HG02840 (cell line): ENCODE measurements at regions not wholly inside any gene's neighbourhood (a gene's known extent, or its start where the extent isn't known, plus 50 kb on each side); places are given as distances from the start of the nearest gene placed in this dataset.
A peak's percentile ranks its signal among the peaks of the same experiment; 100 is the strongest.

Source experiments
- ATAC-seq: cut with Tn5 transposase; IDR thresholded peaks from one replicate; pipeline ENCODE4 v1.9.1; 2021; ENCODE audit warnings: mild to moderate bottlenecking, moderate library complexity, moderate number of reproducible peaks; ENCODE audit not compliant: unreplicated experiment, low FRiP score

DNA sequence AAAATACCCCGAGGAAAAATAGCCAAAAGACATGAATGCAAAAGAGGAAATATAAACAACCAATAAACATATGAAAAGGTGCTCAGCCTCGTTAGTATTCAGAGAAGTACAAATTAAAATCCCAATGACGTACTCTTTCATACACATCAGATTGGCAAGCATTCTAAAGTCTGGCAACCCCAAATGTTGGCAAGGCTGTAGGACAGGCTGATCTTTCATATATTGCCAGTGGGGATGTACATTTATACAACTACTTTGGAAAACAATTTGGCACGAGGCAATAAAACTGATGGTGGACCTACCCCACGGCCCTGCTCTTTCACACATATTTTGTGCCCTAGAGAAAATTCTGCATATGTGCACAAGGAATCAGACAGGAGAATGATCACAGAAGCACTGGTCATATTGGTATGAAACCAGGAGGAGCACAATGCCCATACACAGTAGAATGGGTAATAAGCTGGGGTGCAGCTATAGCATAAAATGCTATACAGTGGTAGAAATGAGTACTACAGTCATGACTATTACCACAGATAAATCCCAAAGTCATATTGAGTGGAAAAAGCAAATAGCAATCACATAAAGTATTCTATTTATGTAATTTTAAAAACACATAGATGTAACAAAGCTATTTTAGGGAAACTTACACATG is 176.0 kb upstream of the SLC24A5 start:
- ATAC-seq: no peak

DNA sequence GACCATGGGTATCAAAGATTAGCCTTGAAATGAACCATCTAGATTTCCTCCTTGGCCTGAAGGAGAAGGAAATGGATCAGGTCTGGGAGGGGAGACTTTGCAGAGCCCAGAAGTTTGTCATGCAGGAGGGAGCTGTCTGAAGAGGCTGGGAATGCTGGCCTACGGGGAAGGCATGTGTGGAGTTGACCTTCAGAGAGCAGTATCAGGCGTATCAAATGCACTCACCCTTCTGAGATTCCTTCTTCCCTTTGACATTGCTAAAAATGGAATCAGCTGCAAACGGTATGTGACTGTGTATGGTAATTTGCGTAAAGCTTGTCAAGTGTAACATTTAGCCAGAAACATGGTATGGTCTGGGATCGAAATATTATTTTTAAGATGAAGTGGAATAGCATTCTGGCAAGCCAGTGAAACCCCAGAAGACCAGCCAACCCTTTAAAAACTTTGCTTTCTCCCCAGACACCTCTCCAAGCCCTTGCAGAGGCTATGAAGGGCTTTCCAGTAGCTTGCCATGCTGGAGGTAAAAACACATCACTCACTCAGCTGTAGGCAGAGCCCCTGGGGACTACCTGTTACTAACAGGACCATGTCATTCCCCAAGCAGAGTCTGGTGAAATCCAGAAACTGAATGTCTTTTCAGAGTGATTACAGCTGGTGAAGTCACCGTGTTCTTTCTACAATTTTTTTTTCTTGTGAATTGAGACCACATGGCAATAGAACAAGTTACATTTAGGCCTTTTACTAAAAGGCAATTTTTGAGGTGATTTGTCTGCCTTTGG is 174.7 kb upstream of the SLC24A5 start:
- no peak for ATAC-seq

DNA sequence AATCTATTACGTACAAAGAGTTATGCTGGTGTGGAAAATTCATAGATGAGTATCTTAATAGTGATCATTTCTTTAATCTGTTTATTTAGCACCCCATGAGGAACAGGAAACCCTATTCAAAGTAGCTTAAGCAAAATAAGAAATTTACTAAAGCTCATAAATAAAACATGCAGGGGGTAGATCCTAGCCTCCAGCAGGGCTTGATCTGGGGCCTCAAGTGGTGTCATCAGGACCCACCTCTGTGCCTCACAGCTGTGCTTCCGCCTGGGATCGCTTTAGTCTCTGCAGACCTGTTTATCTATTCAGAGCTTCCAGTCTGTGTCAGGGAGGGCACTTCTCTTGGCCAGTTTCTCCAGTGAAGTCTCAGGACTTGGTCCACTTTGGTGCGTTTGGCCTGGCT is 171.0 kb upstream of the SLC24A5 start:
- no peak for ATAC-seq

DNA sequence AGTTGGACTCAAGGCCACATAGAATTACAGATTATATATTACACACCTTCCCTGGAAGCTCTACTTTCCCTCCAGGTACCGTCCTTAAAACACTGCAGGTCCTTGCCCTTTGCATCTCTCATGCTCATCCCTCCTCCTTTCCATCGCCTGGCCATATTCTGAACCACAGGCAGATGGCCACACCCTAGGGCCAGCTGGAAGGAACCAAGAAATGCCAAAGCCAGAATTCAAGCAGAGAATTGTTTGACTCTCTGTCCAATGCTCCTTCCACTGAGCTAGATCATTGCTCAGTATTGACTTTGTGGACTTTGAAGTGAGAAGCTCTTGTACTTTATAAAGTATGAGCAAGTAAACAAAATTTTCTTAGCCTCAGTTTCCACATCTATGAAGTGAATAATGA is 170.3 kb upstream of the SLC24A5 start:
- no peak for ATAC-seq

DNA sequence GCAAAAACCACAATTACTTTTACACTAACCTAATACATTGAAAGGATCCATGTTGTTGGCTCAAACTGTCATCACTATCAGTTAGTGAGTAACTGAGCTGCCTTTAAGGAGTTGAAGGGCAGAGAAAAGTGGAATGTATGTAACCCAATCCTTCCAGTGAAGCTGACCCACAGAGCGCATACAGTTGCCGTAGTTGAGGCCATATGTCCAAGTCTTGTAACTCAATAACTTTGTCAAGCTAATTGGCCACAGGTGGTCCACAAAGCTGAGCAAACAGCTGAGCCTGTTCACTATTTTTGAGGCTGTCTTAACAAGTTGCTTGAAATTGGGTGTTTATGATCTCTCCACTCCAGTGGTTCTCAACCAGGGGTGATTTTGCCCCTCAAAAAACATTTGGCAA is 169.0 kb upstream of the SLC24A5 start:
- ATAC-seq: no peak

DNA sequence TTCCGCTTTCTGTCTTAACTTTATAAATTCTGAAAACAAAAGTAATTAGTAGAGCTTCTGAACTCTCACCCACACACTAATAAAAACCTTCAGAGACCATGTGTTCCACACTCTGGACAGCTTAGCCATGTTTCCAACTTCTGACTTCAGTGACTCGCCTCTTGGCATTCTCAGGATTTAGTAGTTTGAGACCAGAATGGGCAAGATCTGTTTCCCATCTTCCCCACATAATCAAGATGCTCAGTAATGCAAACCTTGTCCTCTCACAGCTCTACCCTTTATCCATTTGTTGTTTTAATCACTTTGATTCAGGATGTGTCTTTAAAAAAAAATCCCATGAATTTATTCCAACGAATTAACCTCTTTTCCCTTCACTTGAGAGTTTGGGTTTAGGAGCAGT is 166.6 kb upstream of the SLC24A5 start:
- ATAC-seq: no peak

DNA sequence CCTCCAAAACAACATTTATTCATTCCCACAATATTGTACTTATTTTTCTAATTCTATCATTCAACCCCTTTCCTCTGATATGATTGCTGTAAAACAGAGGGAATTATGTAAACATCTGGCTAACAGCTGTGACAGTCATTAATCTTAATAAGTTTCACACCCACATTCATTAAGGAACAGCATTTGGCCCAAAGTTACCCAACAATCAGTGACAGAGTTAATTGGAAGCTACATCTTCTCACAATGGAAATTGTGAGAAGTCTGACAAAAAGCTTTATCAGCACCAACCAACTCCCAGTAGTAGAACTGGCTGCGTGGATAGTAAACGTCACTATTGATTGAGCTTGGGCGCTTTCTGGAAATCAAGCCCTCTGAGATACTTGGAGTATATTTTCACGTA is 165.8 kb upstream of the SLC24A5 start:
- ATAC-seq: no peak

DNA sequence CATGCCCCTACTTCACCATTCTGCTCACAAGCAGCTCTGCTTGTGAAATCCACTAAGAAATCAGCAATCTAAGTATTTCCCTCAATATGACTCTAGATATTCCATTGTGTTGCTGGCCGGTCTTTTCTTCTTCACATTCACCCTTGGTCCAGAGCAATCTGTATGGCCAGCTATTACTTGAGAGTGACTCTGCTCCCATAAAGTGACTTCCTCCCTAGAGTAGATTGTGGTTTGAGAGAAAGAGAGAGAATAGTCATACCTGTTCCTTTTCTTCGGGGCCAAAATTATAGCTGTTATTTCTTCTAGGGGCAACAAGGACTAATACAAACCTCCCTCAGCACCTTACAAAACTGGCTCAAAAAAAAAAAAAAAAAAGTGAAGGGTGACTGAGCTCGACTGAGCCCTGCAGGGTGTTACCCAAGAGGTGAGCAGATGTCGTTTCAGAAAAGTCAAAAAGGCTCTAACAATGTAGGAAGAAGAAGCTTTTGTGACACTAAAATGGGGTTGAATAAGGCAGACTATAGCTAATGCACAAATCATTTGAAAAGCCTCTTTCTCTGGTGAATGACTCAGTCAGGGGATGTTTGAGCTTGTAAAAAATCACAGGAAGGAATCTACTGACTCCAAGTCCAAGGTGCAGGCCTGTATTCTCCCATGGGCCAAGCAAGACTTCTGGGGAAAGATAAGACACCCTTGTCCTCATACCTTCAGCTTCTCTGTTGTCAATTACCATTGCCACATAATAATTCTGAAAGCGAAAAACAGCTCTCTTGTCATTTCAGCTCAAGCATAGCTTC is 161.0 kb upstream of the SLC24A5 start:
- ATAC-seq: no peak

DNA sequence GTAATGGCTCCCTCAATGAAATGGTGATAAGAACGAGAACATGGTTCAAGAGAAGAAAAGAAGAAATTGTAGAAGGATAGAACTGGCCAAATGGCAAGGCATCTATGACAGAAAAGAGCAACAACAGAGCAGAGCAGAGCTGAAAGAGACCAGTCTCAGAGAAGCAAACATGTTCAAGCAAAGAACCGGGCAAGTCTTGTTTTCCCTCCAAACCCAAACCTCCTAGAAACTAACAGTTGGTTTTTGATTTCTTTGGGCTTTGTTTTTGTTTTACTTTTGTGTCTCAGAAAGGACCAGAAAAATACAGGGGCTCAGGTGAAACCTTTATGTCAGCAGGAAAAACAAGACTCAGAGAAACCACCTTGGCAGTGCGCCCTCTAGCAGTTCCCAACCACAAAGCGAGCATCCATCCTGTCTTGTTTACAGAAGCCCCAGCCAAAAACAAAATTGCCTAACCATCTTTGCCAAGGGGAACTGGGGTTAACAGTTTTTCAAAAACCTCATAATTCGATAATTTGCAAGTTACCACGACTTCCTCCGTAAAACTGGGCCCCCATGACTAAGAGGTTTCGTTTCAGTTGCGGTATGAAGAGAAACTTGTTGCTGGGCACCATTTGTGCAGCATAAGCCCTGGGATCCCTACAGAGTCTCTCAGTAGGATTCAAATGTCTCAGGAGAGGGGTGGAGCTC is 159.2 kb upstream of the SLC24A5 start:
- ATAC-seq: peak; percentile 93

DNA sequence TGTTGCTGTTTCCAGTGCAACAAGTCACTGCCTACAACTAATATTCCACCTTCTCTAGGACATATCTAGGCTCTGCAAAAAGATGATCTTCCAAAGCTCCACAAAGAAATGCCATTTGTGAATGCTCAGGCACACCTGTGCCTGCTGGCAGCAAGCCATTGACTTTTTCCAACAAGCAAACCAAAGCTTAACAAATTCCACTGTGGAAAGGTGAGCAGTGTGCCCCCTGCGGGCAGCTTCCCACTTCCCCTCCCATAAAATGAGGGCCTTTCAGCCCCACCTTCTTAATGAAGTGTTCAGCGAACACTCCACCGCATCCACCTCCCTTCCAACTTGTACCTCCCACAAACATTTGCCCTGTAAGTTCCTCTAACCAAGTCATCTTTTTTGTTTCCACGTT is 157.5 kb upstream of the SLC24A5 start:
- no peak for ATAC-seq

DNA sequence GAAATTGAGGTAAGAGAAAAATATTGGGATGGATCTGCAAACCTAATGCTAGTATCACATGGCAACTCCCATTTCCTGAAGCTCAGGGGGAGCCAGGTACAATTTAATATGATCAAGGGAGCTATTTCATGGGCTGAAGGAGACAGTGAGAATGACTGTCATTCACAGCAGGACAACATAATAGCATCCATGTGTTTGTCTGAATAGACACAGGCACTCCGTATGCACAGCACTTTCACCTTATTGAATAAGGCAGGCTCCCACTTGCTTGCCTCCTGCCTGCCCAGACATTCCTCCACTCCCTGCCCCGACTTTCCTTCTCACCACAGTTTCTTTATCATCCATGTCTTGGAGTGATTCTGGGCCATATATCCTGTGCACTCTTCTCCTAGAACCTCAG is 156.6 kb upstream of the SLC24A5 start:
- ATAC-seq: no peak

DNA sequence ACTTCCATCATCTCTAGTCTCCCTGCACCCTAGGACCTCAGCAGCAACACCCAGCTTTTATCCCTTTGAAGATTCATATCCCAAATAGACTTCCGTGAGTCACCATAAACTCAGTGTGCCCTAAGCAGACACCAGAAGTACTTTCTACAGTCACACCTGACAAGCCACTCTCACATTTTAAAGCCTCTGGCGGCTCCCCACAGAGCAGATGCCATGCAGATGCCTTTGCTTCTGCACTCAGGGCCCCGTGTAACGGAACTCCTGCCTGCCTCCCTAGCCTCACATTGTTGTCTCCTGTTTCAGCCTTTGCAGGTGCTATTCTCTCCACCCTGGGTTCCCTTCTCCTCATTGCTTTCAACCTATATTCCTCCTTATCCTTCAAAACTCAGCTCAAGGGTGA is 155.5 kb upstream of the SLC24A5 start:
- ATAC-seq: no peak

DNA sequence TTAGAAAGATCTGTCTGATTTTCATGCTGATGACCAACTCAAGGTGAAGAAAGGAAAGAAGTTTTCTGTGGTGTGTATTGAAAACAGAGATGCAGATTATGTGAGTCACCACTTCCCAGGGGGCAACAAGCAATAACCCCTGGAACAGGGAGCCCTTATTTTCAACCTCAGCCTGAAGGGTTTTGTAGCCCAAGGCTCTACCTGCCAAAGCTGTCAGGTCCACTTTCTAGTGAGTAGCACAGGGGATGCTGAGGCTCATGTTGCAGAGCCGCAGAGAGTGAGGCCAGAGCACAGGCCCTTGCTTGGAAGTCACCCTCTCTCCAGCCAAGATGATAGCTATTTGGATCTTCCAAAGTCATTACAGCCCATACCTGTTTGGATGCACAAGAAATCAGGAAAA is 152.2 kb upstream of the SLC24A5 start:
- no peak for ATAC-seq

DNA sequence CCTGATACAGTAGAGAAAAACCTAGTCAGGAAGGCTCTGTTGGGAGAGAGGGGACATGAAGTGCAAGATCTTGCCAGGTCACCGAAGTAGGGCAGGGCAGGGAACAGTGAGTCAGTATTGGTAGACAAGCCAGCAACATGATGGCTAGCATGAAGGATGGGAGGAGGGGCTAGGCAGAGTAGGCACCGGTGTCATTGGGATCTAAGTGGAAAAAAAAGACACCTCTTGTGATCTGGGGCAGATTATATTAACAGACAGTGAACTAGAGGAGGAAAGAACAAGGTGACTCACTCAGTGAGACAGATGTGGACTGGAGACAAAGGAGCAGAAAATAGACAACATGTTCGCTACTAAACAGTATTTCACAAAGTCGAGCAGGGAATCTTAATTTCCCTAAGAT is 149.2 kb upstream of the SLC24A5 start:
- ATAC-seq: no peak

DNA sequence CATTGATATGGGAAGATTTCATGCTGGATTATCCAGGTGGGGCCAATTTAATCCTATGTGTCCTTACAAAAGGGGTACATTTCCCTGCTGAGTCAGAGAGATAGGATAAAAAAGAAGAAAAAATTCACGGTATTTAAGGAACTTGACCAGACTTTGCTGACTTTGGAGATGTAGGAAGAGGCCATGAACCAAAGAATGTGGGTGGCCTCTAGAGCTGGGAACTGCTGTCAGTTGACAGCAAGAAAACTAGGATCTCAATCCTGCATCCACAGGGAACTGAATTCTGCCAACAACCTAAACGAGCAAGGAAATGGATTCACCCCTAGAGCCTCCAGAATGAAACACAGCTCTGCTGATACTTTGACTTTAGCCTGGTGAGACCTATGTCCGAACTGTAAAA is 148.1 kb upstream of the SLC24A5 start:
- no peak for ATAC-seq

DNA sequence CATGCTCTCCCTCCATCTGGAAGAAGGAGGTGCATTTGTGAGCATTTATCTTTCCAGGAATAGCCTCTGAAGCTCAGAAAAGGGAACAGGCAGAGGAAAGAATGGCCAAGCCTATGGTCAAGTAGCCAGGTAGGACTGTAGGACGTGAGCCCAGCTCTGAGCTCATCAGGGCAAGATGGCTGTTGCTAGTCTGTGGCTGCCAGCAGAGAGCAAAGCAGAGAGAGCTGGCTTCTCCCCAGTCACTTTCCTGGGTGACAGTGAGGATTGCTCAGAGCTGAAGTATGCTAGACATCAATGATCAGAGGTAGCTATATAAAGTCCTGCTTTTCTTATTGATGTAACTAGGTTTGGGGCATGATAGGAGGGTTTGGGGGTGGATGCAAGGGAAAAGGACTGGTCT is 146.1 kb upstream of the SLC24A5 start:
- ATAC-seq: no peak

DNA sequence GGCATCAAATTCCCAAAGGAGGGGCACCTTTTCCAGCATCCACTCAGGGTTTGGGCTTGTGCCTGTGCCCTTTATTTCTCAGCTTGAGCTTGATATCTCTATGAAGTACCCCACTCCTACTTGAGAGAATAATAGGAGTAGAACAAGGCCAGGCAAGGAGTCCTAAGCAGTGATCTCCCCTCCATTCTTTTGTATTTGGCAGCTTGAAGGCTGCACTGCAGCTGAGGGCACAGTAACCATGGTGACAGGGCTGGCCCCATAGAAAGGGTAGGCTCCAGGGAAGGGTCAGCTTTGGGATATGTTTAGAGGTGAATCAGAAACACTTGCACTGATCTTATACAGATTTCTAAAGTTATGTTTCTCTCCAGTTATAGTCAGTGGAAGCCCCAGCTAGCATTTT is 145.4 kb upstream of the SLC24A5 start:
- no peak for ATAC-seq

DNA sequence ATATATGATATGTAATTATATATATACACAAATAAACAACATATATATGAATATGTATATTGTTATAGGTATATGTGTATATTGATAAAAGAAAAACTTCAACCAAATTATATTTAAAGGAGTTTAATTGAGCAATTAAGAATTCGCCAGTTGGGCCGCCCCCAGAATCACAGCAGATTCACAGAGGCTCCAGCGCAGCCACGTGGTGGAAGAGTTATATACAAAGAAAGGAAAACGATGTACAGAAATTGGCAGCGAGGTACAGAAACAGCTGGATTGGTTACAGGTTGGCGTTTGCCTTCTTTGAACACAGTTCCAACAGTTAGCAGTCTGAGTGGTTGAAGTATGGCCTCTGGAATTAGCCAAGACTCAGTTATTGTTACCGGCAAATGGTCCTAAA is 137.3 kb upstream of the SLC24A5 start:
- ATAC-seq: no peak

DNA sequence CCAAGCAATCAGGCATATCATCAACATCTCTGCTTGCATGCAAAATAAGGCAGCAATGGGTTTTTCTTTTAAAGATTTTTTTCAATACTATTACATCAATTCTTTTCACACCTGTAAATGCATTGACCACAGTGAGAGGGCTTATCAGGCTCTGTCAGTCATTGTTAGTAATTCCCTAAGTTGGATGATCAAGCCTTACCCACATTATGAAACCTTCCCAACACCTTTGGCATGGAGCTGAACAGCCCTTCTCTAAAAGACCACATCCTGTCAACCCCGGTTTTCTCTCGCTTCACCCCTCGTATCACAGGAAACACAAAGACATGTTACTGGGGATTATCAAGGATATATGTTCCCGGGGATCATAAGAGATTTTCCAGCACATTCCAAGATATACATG is 135.2 kb upstream of the SLC24A5 start:
- ATAC-seq: no peak

DNA sequence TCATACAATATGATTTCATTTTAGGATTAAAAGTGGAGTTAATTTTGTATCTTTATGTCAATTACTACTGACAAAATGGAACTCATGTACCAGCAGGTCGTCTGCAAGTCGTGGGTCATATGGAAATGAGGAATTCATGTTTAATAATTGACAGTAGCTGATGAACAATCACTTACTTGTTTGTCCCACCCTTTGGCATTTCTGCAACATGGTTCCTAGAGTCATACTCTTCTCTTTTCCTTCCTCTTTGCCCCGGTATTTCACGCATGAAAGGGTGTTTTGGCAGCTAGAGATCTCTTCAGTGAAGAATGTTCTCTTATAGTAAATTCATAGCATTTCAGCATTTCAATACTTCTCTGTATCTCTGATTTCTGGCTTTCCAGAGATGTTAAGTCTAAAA is 133.3 kb upstream of the SLC24A5 start:
- ATAC-seq: no peak

DNA sequence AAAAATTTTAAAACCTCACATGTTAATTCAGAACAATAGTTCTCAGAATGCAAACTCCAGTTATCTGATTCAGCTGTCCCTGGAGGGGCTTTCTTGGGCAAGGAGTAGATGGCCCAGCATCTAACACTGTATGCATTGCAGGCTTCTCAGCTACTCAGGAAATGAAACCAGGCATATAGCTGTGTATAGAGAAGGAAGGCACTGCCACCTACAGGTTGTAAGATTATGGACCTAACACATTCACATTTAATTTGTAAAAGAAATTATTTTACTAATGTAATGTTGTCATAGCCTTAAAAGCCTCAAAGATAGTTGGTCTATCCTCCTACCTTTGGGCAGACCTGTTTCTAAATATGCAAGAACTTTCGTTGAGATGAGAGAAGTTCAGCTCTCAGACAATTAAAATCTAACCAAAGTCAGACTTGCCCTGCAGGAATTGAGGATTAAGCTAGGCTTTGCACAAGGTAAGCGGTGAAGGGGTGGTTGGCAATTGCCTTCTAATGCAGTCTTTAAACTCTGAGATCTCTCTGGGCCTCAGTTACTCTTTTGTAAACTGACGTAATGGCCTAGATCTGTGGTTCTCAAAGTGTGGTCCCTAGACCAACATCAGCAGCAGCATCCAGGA is 132.8 kb upstream of the SLC24A5 start:
- peak; percentile 76 for ATAC-seq
